H1 (cell line): ENCODE measurements at regions not wholly inside any gene's neighbourhood (a gene's known extent, or its start where the extent isn't known, plus 50 kb on each side); places are given as distances from the start of the nearest gene placed in this dataset.

ENCODE experiments used
- CTCF ChIA-PET: fragments of 300-600 bp; sonication (Branson Sonifier 250); formaldehyde crosslinking; loops from one replicate; lab custom pipeline; 2021; ENCODE audit not compliant: partially characterized antibody; lab: Charles Lee
- POLR2A ChIA-PET: fragments of 300-600 bp; sonication (Branson Sonifier 250); formaldehyde crosslinking; loops from one replicate; lab custom pipeline; 2021; ENCODE audit warnings: inconsistent platforms; ENCODE audit not compliant: partially characterized antibody; lab: Charles Lee
- DNase-seq, 2 experiments: peaks; one replicate each; pipeline versions ENCODE4 v3.0.0 to v3.0.0-alpha.2; 2010 to 2022; ENCODE audit warnings: low spot score in 2 of 2, low read depth in 1 of 2, mixed read lengths in 1 of 2
- FAIRE-seq: peaks from 2 replicates; lab custom pipeline; 2011; peaks lifted over from hg19 to GRCh38; lab: Jason Lieb, UNC
- H2AFZ ChIP-seq: 2 replicates; pipeline ENCODE4 v1.8.1; 2012; ENCODE audit warnings: low read length, inconsistent platforms
- H2AK5ac ChIP-seq: 2 replicates; pipeline ENCODE4 v1.6.1; 2013; ENCODE audit warnings: low read depth, low read length
- H2BK120ac ChIP-seq: replicated peaks from 2 replicates; pipeline ENCODE3; 2013; ENCODE audit warnings: low read depth, low read length, inconsistent platforms
- H2BK12ac ChIP-seq: 2 replicates; pipeline ENCODE4 v1.6.1; 2013; ENCODE audit warnings: low read depth, low read length
- H2BK15ac ChIP-seq: 2 replicates; pipeline ENCODE4 v1.6.1; 2013; ENCODE audit warnings: low read length
- H2BK20ac ChIP-seq: 2 replicates; pipeline ENCODE4 v1.6.1; 2013; ENCODE audit warnings: low read length
- H2BK5ac ChIP-seq: 2 replicates; pipeline ENCODE4 v1.6.1; 2013; ENCODE audit warnings: low read depth, low read length
- H3K14ac ChIP-seq: 2 replicates; pipeline ENCODE4 v1.6.1; 2013; ENCODE audit warnings: inconsistent platforms; ENCODE audit not compliant: insufficient read length
- H3K18ac ChIP-seq: 2 replicates; pipeline ENCODE4 v1.6.1; 2013; ENCODE audit warnings: low read length; ENCODE audit errors: extremely low read depth
- H3K23ac ChIP-seq: 2 replicates; pipeline ENCODE4 v1.6.1; 2013; ENCODE audit warnings: inconsistent platforms; ENCODE audit not compliant: insufficient read length
- H3K23me2 ChIP-seq: 2 replicates; pipeline ENCODE4 v1.6.1; 2013; ENCODE audit warnings: low read depth, low read length
- H3K27ac ChIP-seq: 2 replicates; pipeline ENCODE4 v1.6.1; 2011; ENCODE audit warnings: low read depth, low read length, inconsistent platforms
- H3K27me3 ChIP-seq, 4 experiments: replicated peaks in 1 of 4; 1 replicate in 1 of 4; 2 replicates in 3 of 4; pipeline versions ENCODE4 v1.6.1 to v1.8.1; 2011 to 2013; ENCODE audit warnings: low read length in 3 of 4, mild to moderate bottlenecking in 3 of 4, inconsistent platforms in 2 of 4, mixed read lengths in 2 of 4, moderate library complexity in 1 of 4; ENCODE audit not compliant: control insufficient read depth in 3 of 4, insufficient read depth in 3 of 4; ENCODE audit errors: extremely low read depth in 1 of 4
- H3K36me3 ChIP-seq, 4 experiments: 2 replicates each; pipeline versions ENCODE4 v1.6.1 to v1.8.1; 2011 to 2013; ENCODE audit warnings: mild to moderate bottlenecking in 4 of 4, low read length in 3 of 4, moderate library complexity in 2 of 4, control low read depth in 1 of 4, inconsistent platforms in 1 of 4; ENCODE audit not compliant: insufficient read depth in 4 of 4, control insufficient read depth in 2 of 4
- H3K4ac ChIP-seq: replicated peaks from 2 replicates; pipeline ENCODE3; 2013; ENCODE audit warnings: low read length, low read depth, mixed read lengths, inconsistent platforms; ENCODE audit not compliant: insufficient read length
- H3K4me1 ChIP-seq, 4 experiments: replicated peaks in 1 of 4; 1 replicate in 1 of 4; 2 replicates in 3 of 4; pipeline versions ENCODE4 v1.6.1 to v1.8.1; 2011 to 2013; ENCODE audit warnings: low read length in 3 of 4, inconsistent platforms in 2 of 4, mixed read lengths in 1 of 4; ENCODE audit not compliant: insufficient read depth in 4 of 4, control insufficient read depth in 3 of 4
- H3K4me2 ChIP-seq, 2 experiments: 2 replicates each; pipeline versions ENCODE4 v1.6.1 to v1.8.1; 2011 to 2013; ENCODE audit warnings: low read depth in 2 of 2, low read length in 2 of 2, control low read depth in 1 of 2, inconsistent platforms in 1 of 2, mild to moderate bottlenecking in 1 of 2; ENCODE audit not compliant: insufficient read depth in 1 of 2
- H3K4me3 ChIP-seq, 4 experiments: fragments of 200-600, 300-600 bp in 1 of 4; sonication (generic), shearing (Covaris generic), sonication (Bioruptor Twin) in 1 of 4; 2 replicates each; pipeline versions ENCODE4 v1.5.1 to v1.8.1; 2011 to 2016; ENCODE audit warnings: low read length in 4 of 4, low read depth in 3 of 4, control low read depth in 2 of 4, inconsistent platforms in 2 of 4, mild to moderate bottlenecking in 2 of 4, mixed read lengths in 1 of 4, moderate library complexity in 1 of 4; ENCODE audit not compliant: insufficient read depth in 2 of 4; ENCODE audit errors: extremely low read depth in 1 of 4
- H3K56ac ChIP-seq: replicated peaks from 2 replicates; pipeline ENCODE3; 2013; ENCODE audit warnings: low read depth, mild to moderate bottlenecking, mixed read lengths, low read length, inconsistent platforms; ENCODE audit not compliant: insufficient read length
- H3K79me1 ChIP-seq: 2 replicates; pipeline ENCODE4 v1.6.1; 2013; ENCODE audit warnings: low read depth, low read length, control low read depth
- H3K79me2 ChIP-seq, 2 experiments: 2 replicates each; pipeline versions ENCODE4 v1.6.1 to v1.8.1; 2012 to 2013; ENCODE audit warnings: low read length in 2 of 2, mild to moderate bottlenecking in 2 of 2, inconsistent platforms in 1 of 2; ENCODE audit not compliant: insufficient read depth in 2 of 2, control insufficient read depth in 1 of 2
- H3K9ac ChIP-seq, 4 experiments: replicated peaks in 1 of 4; 1 replicate in 1 of 4; 2 replicates in 3 of 4; pipeline versions ENCODE4 v1.6.1 to v1.8.1; 2011 to 2013; ENCODE audit warnings: low read depth in 3 of 4, low read length in 3 of 4, control low read depth in 2 of 4, mild to moderate bottlenecking in 2 of 4, moderate library complexity in 2 of 4, inconsistent platforms in 1 of 4; ENCODE audit errors: extremely low read depth in 1 of 4
- H3K9me3 ChIP-seq, 2 experiments: 2 replicates each; pipeline versions ENCODE4 v1.6.1 to v1.8.1; 2012 to 2013; ENCODE audit warnings: mild to moderate bottlenecking in 2 of 2, moderate library complexity in 2 of 2, control low read depth in 1 of 2, inconsistent platforms in 1 of 2, low read depth in 1 of 2, low read length in 1 of 2, mixed read lengths in 1 of 2; ENCODE audit not compliant: insufficient read depth in 2 of 2
- H4K20me1 ChIP-seq, 2 experiments: replicated peaks in 1 of 2; 2 replicates each; pipeline versions ENCODE3 to v1.8.1; 2011 to 2013; ENCODE audit warnings: inconsistent platforms in 2 of 2, low read length in 2 of 2, mild to moderate bottlenecking in 1 of 2; ENCODE audit not compliant: insufficient read depth in 2 of 2, control insufficient read depth in 1 of 2
- H4K5ac ChIP-seq: 2 replicates; pipeline ENCODE4 v1.6.1; 2013; ENCODE audit warnings: low read length, low read depth, mixed read lengths, inconsistent platforms; ENCODE audit not compliant: insufficient read length
- H4K8ac ChIP-seq: 2 replicates; pipeline ENCODE4 v1.8.0; 2013; ENCODE audit warnings: mild to moderate bottlenecking, moderate library complexity, low read length, inconsistent platforms; ENCODE audit not compliant: insufficient read depth; ENCODE audit errors: extremely low read depth
- H4K91ac ChIP-seq: replicated peaks from 2 replicates; pipeline ENCODE3; 2013; ENCODE audit warnings: low read length, mixed read lengths, inconsistent platforms; ENCODE audit not compliant: insufficient read length
- BACH1 ChIP-seq: IDR thresholded peaks from 2 replicates; pipeline ENCODE4 v1.6.1; 2012; ENCODE audit warnings: low read length, improper control_type of control experiment
- EZH2 ChIP-seq: fragments of 200-600 bp; sonication (generic); IDR thresholded peaks from 2 replicates; pipeline ENCODE4 v1.7.1; 2012; ENCODE audit warnings: low read depth, mild to moderate bottlenecking, moderate library complexity, low read length, inconsistent platforms; ENCODE audit not compliant: severe bottlenecking
- GABPA ChIP-seq: IDR thresholded peaks from 2 replicates; pipeline ENCODE4 v1.6.1; 2011; ENCODE audit warnings: mild to moderate bottlenecking, low read length, moderate library complexity, borderline replicate concordance; ENCODE audit not compliant: insufficient read depth
- JUN ChIP-seq: IDR thresholded peaks from 2 replicates; pipeline ENCODE4 v1.6.1; 2011; ENCODE audit warnings: low read depth, mild to moderate bottlenecking, improper control_type of control experiment, low read length
- RAD21 ChIP-seq, 2 experiments: IDR thresholded peaks in 1 of 2; conservative IDR thresholded peaks in 1 of 2; 2 replicates each; pipeline ENCODE4 v1.6.1; 2011; ENCODE audit warnings: low read depth in 2 of 2, low read length in 2 of 2, improper control_type of control experiment in 1 of 2, inconsistent platforms in 1 of 2, mild to moderate bottlenecking in 1 of 2, moderate library complexity in 1 of 2
- RNF2 ChIP-seq: fragments of 200-900, 300-1000 bp; sonication (generic); IDR thresholded peaks from 2 replicates; pipeline ENCODE4 v1.7.1; 2016; ENCODE audit warnings: borderline replicate concordance, low read depth, mild to moderate bottlenecking, antibody characterized with exemption, low read length; ENCODE audit not compliant: poor library complexity, severe bottlenecking; ENCODE audit errors: missing control alignments
- RXRA ChIP-seq: IDR thresholded peaks from 2 replicates; pipeline ENCODE4 v1.6.1; 2011; ENCODE audit warnings: low read depth, mild to moderate bottlenecking, low read length, moderate library complexity; ENCODE audit not compliant: insufficient read depth
- SIRT6 ChIP-seq: IDR thresholded peaks from one replicate; pipeline ENCODE4 v1.7.1; 2012; ENCODE audit warnings: low read length, inconsistent platforms
- SIX5 ChIP-seq: IDR thresholded peaks from 2 replicates; pipeline ENCODE4 v1.6.1; 2011; ENCODE audit warnings: mild to moderate bottlenecking, low read depth, low read length
- SP1 ChIP-seq: IDR thresholded peaks from 2 replicates; pipeline ENCODE4 v1.6.1; 2011; ENCODE audit warnings: low read depth, low read length
- SUZ12 ChIP-seq: fragments of 200-600 bp; sonication (generic); IDR thresholded peaks from 2 replicates; pipeline ENCODE4 v1.6.1; 2012; ENCODE audit warnings: mild to moderate bottlenecking, inconsistent platforms, low read length, moderate library complexity, mixed read lengths
- TBP ChIP-seq: IDR thresholded peaks from 2 replicates; pipeline ENCODE4 v1.6.1; 2011; ENCODE audit warnings: low read depth, low read length, improper control_type of control experiment
- TEAD4 ChIP-seq: IDR thresholded peaks from 2 replicates; pipeline ENCODE4 v1.6.1; 2012; ENCODE audit warnings: low read depth, low read length, inconsistent platforms, mixed read lengths
- WGBS, 2 experiments: shearing (Covaris generic) in 1 of 2; methylation state at CpG; one replicate each; pipeline versions ENCODE4 v1.1.6 to v1.1.7; 2013 to 2015; ENCODE audit warnings: low lambda C conversion rate in 2 of 2, mixed read lengths in 2 of 2, inconsistent platforms in 1 of 2, low coverage in 1 of 2, missing lambda C conversion rate in 1 of 2; ENCODE audit not compliant: insufficient replicate concordance in 2 of 2, insufficient coverage in 1 of 2, insufficient read length in 1 of 2; ENCODE audit errors: extremely low coverage in 1 of 2, missing lambda C conversion rate in 1 of 2; 5-methylcytosine and 5-hydroxymethylcytosine counted together

- FAIRE-seq (no peak), DNase-seq (no peak)
- Histone ChIP-seq H3K4me1 (peaks cover 0 to 5% (median 2%) of the 10 kb centered on the region in 4 experiments; a peak in 3 of 7 replicates), H2BK15ac (no peak overlapping the region), H3K27ac (no peak overlapping the region), H2BK120ac (no peak overlapping the region), H3K9ac (no peak overlapping the region), H3K4me2 (no peak overlapping the region), H3K56ac (no peak overlapping the region), H2AFZ (no peak overlapping the region), H3K4me3 (no peak overlapping the region), H3K23ac (no peak overlapping the region), H4K8ac (no peak overlapping the region), H3K14ac (no peak overlapping the region), H3K36me3 (no peaks in the 10 kb centered on the region), H2BK20ac (no peak overlapping the region), H3K9me3 (no peaks in the 10 kb centered on the region), H3K18ac (no peak overlapping the region), H4K5ac (no peak overlapping the region), H3K27me3 (no peaks in the 10 kb centered on the region), H2BK5ac (no peak overlapping the region), H4K91ac (no peak overlapping the region), H3K4ac (no peak overlapping the region), H3K23me2 (no peaks in the 10 kb centered on the region), H3K79me1 (no peaks in the 10 kb centered on the region), H2BK12ac (no peak overlapping the region), H2AK5ac (no peak overlapping the region), H3K79me2 (no peaks in the 10 kb centered on the region), H4K20me1 (no peaks in the 10 kb centered on the region)
- POLR2A ChIA-PET: no interaction called here
- TF ChIP-seq JUN (no peak), RNF2 (no peak), SUZ12 (no peak), TEAD4 (no peak), GABPA (no peak), TBP (no peak), RXRA (no peak), SIX5 (no peak), BACH1 (no peak), RAD21 (IDR thresholded peaks at IDR 0.05 in 1 of 2, conservative IDR thresholded peaks at IDR 0.05 in 1 of 2; ENCODE audit: low read depth in 2 of 2, low read length in 2 of 2) (no peak), SIRT6 (no peak), EZH2 (no peak), SP1 (no peak)
- WGBS, 2 experiments: 88% methylated on average over 2 of the region's 2 CpGs; no CpG with 5 or more reads in 1 of the 2 experiments
- CTCF ChIA-PET: interaction anchor here (0.9 to 1.5 kb wide), 2 partner anchors 55 to 367 kb away, joined by 3 read pairs; no protein-coding TSS in a partner anchor
Observed at GRCh38 chr1:87899017-87899416, 570.3 kb downstream of the LMO4 start.
